ENCODE measurements at regions not wholly inside any gene's neighbourhood (a gene's known extent, or its start where the extent isn't known, plus 50 kb on each side); places are given as distances from the start of the nearest gene placed in this dataset.

DNA sequence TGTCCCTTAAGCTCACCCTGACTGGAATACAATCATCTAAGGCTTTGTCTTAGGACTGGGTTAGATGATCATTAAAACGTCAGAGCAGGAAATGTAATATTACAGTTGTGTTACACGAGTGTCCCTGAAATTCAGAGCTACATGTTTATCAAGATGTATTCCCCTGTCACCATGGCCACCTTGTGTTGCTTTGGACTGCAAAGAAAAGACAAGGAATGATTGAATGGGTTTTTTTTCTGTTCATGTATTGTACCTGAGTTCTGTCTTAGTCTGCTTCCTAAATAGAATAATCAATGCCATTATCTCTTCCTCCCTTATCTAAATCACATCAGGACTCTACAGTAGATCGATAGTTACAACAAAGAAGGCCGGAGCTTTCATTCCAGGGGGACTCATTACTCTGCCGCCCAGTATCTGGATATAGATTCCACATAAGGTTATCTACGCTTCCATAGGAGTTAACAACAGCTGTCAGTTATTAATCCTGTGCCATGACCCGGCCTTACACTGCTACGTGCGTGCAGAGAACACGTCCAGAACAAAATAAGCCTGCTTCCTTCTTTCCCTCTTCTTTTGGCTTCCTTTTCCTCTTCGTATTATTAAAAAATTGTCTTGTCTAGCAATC, 274.1 kb upstream of the SASH1 start:
- no peak for DNase-seq

- no peak for DNase-seq
Observed at GRCh38 chr6:148069256-148069655, 273.4 kb upstream of the SASH1 start.

DNA sequence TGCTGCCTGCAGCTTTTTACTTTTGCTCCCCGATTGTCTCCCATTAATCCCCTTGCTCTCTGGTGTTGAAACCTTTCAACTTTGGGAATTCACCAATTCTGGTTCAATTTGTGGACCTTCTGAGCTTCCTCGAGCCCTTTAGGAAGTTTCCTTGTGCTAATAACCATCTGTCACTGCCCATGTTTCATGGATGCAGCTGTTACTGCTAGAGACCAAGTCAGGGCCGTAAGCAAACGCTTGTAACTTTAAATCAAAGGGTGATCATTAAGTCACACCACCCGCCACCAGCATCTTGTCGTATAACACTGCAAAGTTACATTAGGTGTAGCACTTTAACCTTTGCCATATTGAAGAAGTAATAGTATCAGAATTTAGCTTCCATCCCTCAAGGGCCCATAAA, 268.3 kb upstream of the SASH1 start:
- DNase-seq = no peak

DNA sequence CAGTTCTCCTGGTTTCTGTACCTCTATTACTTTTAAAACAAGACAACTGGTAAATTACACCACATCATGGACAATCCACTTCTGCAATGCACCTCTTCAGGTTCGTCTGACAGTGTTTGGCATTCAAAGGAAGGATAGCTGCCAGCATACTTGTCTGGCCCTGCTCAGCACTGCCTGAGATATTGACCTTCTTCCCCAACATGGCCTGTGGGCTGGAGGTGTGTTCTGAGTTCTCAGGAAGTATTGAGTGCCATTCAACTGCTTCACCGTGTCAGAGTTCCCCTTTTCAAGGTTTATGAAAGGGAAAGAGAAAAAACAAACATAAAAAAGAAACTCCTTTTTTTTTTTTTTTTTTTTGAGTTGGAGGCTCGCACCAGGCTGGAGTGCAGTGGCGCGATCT, 267.9 kb upstream of the SASH1 start:
- DNase-seq = no peak

GRCh38 chr6:148075352-148075751, 267.3 kb upstream of the SASH1 start:
- DNase-seq = no peak

GRCh38 chr6:148076051-148076450, 266.6 kb upstream of the SASH1 start:
- no peak for DNase-seq

GRCh38 chr6:148080315-148080714, 262.3 kb upstream of the SASH1 start:
- DNase-seq = no peak

- no peak for DNase-seq
Observed at GRCh38 chr6:148081076-148081475, 261.6 kb upstream of the SASH1 start.

- DNase-seq = no peak
Observed at GRCh38 chr6:148082044-148082443, 260.6 kb upstream of the SASH1 start.

GRCh38 chr6:148082696-148083095, 259.9 kb upstream of the SASH1 start:
- DNase-seq = no peak

GRCh38 chr6:148085631-148086331, 256.9 kb upstream of the SASH1 start:
- no peak for DNase-seq

GRCh38 chr6:148086386-148086785, 256.3 kb upstream of the SASH1 start:
- DNase-seq = no peak

- no peak for DNase-seq
Observed at GRCh38 chr6:148086843-148087242, 255.8 kb upstream of the SASH1 start.

GRCh38 chr6:148087659-148088058, 255.0 kb upstream of the SASH1 start:
- DNase-seq = no peak

DNA sequence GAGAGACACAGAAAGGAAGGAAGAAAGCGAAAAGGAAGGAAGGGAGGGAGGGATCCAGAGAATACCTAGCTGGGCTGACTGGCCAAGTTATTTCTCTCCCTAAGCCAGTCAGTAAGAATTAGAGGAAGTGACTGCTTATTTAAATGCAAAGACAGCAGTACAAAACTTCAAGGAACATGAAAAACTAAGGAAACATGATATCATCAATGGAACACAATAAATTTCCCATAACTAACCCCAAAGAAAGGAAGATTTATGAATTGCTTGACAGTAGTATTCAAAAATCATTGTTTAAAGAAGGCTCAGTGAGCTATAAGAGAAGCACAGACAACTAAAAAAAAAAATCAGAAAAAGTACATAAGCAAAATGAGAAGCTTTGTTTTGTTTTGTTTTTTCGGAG, 252.3 kb upstream of the SASH1 start:
- no peak for DNase-seq

DNA sequence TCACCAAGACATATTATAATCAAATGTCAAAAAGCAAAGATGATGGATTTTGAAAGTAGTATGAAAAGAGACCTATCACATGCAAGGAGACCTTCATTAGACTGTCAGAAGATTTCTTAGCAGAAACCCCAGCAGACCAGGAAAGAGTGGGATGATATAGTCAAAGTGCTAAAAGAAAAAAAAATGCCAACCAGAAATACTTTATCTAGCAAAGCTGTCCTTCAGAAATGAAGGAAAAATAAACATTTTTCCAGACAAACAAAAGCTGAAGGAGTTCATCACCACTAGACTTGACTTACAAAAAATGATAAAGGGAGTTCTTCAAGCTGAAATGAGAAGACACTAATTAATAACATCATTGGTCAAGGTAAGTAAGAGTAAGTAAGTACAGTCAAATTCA, 251.2 kb upstream of the SASH1 start:
- DNase-seq = no peak

DNA sequence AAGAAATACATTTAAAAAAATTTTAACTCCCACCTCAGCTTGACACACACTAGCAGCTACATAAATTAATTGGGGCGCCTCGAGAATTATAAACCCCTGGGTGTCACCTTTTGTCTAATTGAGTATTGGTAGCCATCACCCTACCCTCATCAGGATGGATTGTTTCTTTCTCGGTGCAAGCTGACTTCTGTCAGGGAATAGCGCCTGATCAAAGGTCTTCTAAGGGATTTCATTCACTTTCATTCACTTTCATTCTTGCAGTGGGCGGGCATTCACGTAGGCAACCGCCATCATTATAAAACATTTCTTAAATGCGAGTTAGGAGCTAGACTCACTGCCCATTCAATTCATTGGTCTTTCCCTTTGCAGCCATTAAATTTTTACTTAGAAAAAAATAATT, 239.2 kb upstream of the SASH1 start:
- no peak for DNase-seq

DNA sequence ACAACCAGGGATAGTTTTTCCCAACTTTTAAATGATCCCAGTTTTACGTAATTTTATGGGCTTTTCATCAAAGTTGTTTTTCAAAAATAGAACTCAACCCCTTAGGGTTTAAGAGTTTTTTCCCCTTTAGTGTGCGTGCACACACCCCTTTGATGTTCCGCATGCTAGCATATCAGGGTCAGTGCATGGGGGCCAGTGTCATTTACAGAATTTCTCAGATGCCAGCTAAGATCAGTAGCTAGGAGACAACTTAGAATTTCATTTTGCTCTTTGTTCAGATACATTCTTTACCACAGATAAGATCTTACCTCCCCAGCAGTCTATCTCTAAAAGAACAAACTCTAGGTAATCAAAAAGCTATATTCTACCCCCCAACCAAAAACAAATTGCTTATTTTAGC, 238.5 kb upstream of the SASH1 start:
- no peak for DNase-seq

DNA sequence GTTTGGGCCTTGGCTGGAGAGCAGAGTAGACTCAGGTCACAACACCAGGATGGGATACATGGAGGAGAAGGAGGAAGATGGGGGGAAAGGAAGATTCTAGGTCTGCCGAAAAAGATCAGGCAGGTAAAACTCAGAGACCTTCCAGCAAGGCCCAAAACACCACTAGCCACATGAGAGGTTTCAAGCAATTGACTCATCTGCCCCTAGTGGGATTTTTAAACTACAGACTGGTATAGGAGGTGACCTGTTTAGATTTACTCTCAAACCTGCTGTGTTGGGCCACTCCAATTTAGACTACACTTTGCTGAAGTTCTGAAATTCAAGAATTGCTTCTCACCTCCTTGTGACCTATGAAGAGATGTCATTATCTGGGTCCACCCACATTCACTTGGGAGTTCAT, 236.9 kb upstream of the SASH1 start:
- no peak for DNase-seq

DNA sequence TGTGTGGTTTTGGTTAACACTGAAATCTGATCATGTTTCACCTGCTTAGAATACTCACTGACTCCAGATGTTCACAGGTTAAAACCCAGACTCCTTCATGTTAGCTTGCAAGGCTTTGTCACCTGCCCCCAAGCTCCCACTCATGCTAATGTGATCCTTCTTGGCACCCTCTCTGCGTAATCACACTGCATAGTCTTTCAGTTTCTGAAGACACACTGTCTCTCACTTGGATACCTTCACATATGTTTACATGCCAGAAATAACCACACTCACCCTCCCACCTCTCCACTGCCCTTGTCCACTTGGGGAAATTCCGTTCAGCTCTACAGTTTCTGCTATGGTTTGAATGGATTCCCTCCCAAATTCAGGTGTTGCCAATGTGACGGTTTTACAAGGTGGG, 234.7 kb upstream of the SASH1 start:
- DNase-seq = no peak

GRCh38 chr6:148109732-148110131, 232.9 kb upstream of the SASH1 start:
- no peak for DNase-seq

GRCh38 chr6:148110925-148111324, 231.7 kb upstream of the SASH1 start:
- no peak for DNase-seq

GRCh38 chr6:148112851-148113319, 229.8 kb upstream of the SASH1 start:
- no peak for DNase-seq

GRCh38 chr6:148116001-148116400, 226.6 kb upstream of the SASH1 start:
- no peak for DNase-seq

DNA sequence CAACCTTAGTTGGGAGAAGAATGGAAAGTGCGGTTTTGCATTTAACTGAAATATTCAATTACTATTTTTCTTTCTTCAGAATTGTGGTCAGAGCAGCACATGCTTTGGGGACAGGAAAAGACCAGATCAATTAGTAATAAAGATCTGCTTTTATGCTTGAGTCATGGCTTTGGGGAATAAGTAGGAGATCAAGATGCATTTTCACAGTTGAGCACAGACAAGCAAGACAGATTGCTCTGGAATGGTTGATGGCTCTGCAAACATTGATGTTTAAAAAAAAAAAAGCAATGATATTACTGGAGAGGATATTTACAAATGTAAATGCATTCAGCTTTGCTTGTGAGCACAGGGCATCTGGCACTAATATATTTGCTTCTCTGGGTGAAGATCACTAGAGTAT, 224.4 kb upstream of the SASH1 start:
- DNase-seq = no peak
